ENCODE measurements at regions not wholly inside any gene's neighbourhood (a gene's known extent, or its start where the extent isn't known, plus 50 kb on each side); places are given as distances from the start of the nearest gene placed in this dataset.
A peak's percentile ranks its signal among the peaks of the same experiment; 100 is the strongest.

GRCh38 chr1:67482733-67483482, 52.7 kb upstream of the SERBP1 start:
- H3K27me3 ChIP-seq: no peaks in the 10 kb centered on the region
- intact Hi-C loops (cut with DNase I): no loop called here

GRCh38 chr1:67484492-67484891, 54.3 kb upstream of the SERBP1 start:
- H3K36me3 ChIP-seq: no peaks in the 10 kb centered on the region
- H3K27ac ChIP-seq: no peak overlapping the region
- H3K9me3 ChIP-seq: no peaks in the 10 kb centered on the region
- H3K4me3 ChIP-seq: no peak overlapping the region
- intact Hi-C loops (cut with DNase I): no loop called here
- TF ChIP-seq, protein P1, sequence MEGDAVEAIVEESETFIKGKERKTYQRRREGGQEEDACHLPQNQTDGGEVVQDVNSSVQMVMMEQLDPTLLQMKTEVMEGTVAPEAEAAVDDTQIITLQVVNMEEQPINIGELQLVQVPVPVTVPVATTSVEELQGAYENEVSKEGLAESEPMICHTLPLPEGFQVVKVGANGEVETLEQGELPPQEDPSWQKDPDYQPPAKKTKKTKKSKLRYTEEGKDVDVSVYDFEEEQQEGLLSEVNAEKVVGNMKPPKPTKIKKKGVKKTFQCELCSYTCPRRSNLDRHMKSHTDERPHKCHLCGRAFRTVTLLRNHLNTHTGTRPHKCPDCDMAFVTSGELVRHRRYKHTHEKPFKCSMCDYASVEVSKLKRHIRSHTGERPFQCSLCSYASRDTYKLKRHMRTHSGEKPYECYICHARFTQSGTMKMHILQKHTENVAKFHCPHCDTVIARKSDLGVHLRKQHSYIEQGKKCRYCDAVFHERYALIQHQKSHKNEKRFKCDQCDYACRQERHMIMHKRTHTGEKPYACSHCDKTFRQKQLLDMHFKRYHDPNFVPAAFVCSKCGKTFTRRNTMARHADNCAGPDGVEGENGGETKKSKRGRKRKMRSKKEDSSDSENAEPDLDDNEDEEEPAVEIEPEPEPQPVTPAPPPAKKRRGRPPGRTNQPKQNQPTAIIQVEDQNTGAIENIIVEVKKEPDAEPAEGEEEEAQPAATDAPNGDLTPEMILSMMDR (IDR thresholded peaks at IDR 0.05): no peak
- no peaks in the 10 kb centered on the region for H3K27me3 ChIP-seq
- DNase-seq (ENCODE audit: low spot score in 2 of 2): no peak
- no peaks in the 10 kb centered on the region for H3K4me1 ChIP-seq

More at GRCh38 chr1:67482733-67483482, 52.7 kb upstream of the SERBP1 start:
- DNase-seq (ENCODE audit: low spot score in 2 of 2): no peak
- Histone ChIP-seq H3K36me3 (no peaks in the 10 kb centered on the region), H3K27ac (no peak overlapping the region), H3K4me1 (peaks cover 0 to 3% of the 10 kb centered on the region in 2 donors), H3K9me3 (no peaks in the 10 kb centered on the region), H3K4me3 (no peak overlapping the region)
- TF ChIP-seq, protein P1 (IDR thresholded peaks at IDR 0.05): no peak

DNA sequence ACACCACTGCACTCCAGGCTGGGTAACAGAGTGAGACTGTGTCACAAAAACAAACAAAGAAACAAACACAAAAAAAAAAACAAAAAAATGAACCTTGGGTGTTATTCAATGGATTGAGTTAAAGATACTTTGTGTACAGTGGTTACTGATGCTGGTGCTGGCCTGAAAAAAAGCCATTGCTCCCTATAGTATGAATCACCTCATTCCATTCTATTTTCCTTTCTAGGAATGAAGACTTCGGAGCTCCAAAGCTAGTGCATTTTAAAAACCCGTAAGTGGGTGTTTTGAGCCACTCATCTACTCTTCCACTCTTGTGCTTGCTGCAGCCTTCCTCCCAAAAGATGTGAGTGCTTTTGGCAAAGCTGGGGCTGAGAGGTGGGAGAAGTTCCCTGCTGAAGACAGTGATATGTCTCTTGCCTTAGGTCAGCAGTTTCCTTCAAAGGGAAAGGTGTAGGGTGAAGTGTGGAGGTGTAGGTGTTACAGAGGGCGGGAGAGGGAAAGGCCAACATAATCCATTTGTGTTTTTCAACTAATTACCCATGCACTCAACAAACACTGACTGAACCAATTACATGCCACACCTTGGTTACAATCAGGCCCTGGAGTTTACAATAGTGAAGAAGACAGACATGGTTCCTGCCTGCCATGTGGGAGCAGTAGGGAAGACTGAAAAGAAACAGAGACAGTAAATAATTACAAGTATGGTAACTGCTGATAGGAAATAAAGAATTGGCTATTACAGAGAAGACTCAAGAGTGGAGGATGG, 55.0 kb upstream of the SERBP1 start:
- DNase-seq (ENCODE audit: low spot score in 2 of 2): no peak
- intact Hi-C loops (cut with DNase I): no loop called here
- no peaks in the 10 kb centered on the region for H3K4me1 ChIP-seq
- no peaks in the 10 kb centered on the region for H3K9me3 ChIP-seq
- H3K27ac ChIP-seq: no peak overlapping the region
- H3K4me3 ChIP-seq: no peak overlapping the region
- TF ChIP-seq, protein P1 (IDR thresholded peaks at IDR 0.05): no peak
- no peaks in the 10 kb centered on the region for H3K36me3 ChIP-seq
- H3K27me3 ChIP-seq: no peaks in the 10 kb centered on the region

GRCh38 chr1:67489643-67490042, 59.4 kb upstream of the SERBP1 start:
- intact Hi-C loops (cut with DNase I): no loop called here
- H3K9me3 ChIP-seq: no peaks in the 10 kb centered on the region
- TF ChIP-seq, protein P1 (IDR thresholded peaks at IDR 0.05): peak in 2 of 3 experiments; percentile 7 to 44
- no peaks in the 10 kb centered on the region for H3K36me3 ChIP-seq
- H3K4me3 ChIP-seq: no peak overlapping the region
- no peak overlapping the region for H3K27ac ChIP-seq
- no peak for DNase-seq (ENCODE audit: low spot score in 2 of 2)
- no peaks in the 10 kb centered on the region for H3K27me3 ChIP-seq
- no peaks in the 10 kb centered on the region for H3K4me1 ChIP-seq

DNA sequence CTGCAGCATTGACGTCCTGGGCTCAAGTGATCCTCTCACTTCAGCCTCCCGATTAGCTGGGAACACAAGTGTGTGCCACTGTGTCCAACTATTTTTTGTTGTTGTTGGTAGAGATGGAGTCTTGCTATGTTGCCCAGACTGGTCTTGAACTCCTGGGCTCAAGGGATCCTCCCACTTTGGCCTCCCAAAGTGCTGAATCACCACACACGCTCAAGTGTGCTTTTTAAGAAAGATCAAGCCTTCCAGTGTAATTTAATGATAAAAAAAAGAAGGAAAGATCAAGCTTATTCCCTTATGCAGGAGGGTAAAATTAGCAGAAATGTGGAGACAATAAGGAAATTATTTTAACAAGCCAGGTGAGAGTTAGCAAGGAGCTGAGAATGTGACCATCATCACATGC, 61.1 kb upstream of the SERBP1 start:
- no peaks in the 10 kb centered on the region for H3K27me3 ChIP-seq
- TF ChIP-seq, protein P1 (IDR thresholded peaks at IDR 0.05): no peak

More for the DNA sequence above, 61.1 kb upstream of the SERBP1 start:
- H3K4me3 ChIP-seq: no peak overlapping the region
- no peaks in the 10 kb centered on the region for H3K9me3 ChIP-seq
- H3K27ac ChIP-seq: no peak overlapping the region
- DNase-seq (ENCODE audit: low spot score in 2 of 2): no peak
- H3K36me3 ChIP-seq: no peaks in the 10 kb centered on the region
- intact Hi-C loops (cut with DNase I): no loop called here
- no peaks in the 10 kb centered on the region for H3K4me1 ChIP-seq
